ENCODE measurements at regions not wholly inside any gene's neighbourhood (a gene's known extent, or its start where the extent isn't known, plus 50 kb on each side); places are given as distances from the start of the nearest gene placed in this dataset.
"Not testable (repeated sequence)": the region's sequence is repeated elsewhere in the genome, so short reads cannot be mapped to it uniquely, and the experiment has no call there.

DNA sequence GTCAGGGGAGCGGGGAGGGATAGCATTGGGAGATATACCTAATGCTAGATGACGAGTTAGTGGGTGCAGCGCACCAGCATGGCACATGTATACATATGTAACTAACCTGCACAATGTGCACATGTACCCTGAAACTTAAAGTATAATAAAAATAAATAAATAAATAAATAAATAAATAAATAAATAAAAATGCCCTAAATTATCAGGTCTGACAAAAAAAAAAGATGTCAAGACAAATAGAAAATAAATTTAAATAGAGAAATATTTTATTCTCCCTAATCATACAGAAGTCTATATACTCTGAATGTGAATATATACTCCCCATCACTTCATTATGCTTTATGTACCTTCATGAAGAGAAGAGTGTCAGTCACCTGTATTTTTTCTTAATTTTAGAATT, 420.0 kb upstream of the PTCHD4 start:
- TF ChIP-seq, protein P1, sequence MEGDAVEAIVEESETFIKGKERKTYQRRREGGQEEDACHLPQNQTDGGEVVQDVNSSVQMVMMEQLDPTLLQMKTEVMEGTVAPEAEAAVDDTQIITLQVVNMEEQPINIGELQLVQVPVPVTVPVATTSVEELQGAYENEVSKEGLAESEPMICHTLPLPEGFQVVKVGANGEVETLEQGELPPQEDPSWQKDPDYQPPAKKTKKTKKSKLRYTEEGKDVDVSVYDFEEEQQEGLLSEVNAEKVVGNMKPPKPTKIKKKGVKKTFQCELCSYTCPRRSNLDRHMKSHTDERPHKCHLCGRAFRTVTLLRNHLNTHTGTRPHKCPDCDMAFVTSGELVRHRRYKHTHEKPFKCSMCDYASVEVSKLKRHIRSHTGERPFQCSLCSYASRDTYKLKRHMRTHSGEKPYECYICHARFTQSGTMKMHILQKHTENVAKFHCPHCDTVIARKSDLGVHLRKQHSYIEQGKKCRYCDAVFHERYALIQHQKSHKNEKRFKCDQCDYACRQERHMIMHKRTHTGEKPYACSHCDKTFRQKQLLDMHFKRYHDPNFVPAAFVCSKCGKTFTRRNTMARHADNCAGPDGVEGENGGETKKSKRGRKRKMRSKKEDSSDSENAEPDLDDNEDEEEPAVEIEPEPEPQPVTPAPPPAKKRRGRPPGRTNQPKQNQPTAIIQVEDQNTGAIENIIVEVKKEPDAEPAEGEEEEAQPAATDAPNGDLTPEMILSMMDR (IDR thresholded peaks at IDR 0.05; ENCODE audit: insufficient read depth, low read length), result not testable (repeated sequence)
- not testable (repeated sequence) for TF ChIP-seq REST (IDR thresholded peaks at IDR 0.05; ENCODE audit: insufficient replicate concordance, low read depth)
